Calu3 (cell line): ENCODE measurements at regions not wholly inside any gene's neighbourhood (a gene's known extent, or its start where the extent isn't known, plus 50 kb on each side); places are given as distances from the start of the nearest gene placed in this dataset.

ENCODE experiments used
- BruUV-seq: library from RNA; stranded (reverse); fragments of 400-500 nt; replicated peaks from 2 replicates; lab custom pipeline; 2021; lab: Mats Ljungman, UMichigan
- CTCF ChIA-PET: fragments of 300-600 bp; sonication (Branson Sonifier 250); formaldehyde crosslinking; loops from one replicate; lab custom pipeline; 2022; ENCODE audit warnings: antibody characterized with exemption; lab: Charles Lee
- DNase-seq: peaks from one replicate; pipeline ENCODE4 v3.0.0; 2022
- H3K27ac Mint-ChIP-seq: one replicate; pipeline ENCODE4 v1.8.0; 2022; ENCODE audit warnings: mixed read lengths; ENCODE audit not compliant: unreplicated experiment
- H3K27me3 Mint-ChIP-seq: one replicate; pipeline ENCODE4 v1.8.0; 2022; ENCODE audit warnings: mixed read lengths; ENCODE audit not compliant: unreplicated experiment
- H3K36me3 Mint-ChIP-seq: one replicate; pipeline ENCODE4 v1.8.0; 2022; ENCODE audit warnings: mild to moderate bottlenecking, moderate library complexity, mixed read lengths; ENCODE audit not compliant: insufficient read depth, unreplicated experiment
- H3K4me1 Mint-ChIP-seq: one replicate; pipeline ENCODE4 v1.8.0; 2022; ENCODE audit warnings: mild to moderate bottlenecking, low read depth, mixed read lengths; ENCODE audit not compliant: unreplicated experiment
- H3K4me3 Mint-ChIP-seq: one replicate; pipeline ENCODE4 v1.8.0; 2022; ENCODE audit warnings: mild to moderate bottlenecking, low read depth, moderate library complexity, mixed read lengths; ENCODE audit not compliant: unreplicated experiment
- H3K9me3 Mint-ChIP-seq: one replicate; pipeline ENCODE4 v1.8.0; 2022; ENCODE audit warnings: low read depth, mixed read lengths; ENCODE audit not compliant: unreplicated experiment
- CTCF ChIP-seq: fragments of 200-600 bp; IDR thresholded peaks from one replicate; pipeline ENCODE4 v1.8.0; 2022; ENCODE audit warnings: antibody characterized with exemption; ENCODE audit not compliant: unreplicated experiment
- intact Hi-C: fragments of 100-400 bp; cut with micrococcal nuclease; formaldehyde crosslinking; loops from one replicate; pipeline ENCODE4 v1.10.0; 2022; ENCODE audit not compliant: unreplicated experiment

DNA sequence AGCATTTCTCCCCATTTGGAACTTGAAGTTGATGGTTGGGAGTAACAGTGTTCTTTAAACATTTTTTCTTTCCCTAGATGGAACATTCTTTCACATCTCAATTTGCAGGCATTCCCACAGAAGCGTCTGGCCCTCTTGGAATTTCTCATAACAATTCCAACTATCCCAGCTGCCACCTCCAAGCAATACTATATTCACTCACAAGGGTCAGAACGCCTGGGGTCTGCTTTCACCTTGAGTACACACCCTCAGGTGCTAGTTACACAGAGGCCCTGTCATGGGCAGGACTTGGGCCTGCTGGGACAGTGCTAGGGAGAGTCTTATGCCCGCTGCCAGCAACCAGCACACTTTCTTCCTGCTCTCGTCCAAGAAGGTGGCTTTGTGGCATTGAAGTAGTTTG, 136.5 kb downstream of the JCAD start:
- Mint-ChIP-seq H3K4me3 (no peak overlapping the region), H3K27me3 (peaks cover 25% of the 10 kb centered on the region), H3K36me3 (no peaks in the 10 kb centered on the region), H3K9me3 (no peaks in the 10 kb centered on the region), H3K4me1 (peaks cover 18% of the 10 kb centered on the region), H3K27ac (no peak overlapping the region)
- CTCF ChIA-PET, result no interaction called here
- DNase-seq, result no peak
- no peak for TF ChIP-seq CTCF
- intact Hi-C loops, result loop anchor here (10.0 kb wide), 1 partner anchor 302 kb away; no protein-coding TSS in a partner anchor
- no TSS peak for BruUV-seq

- Mint-ChIP-seq H3K36me3 (no peaks in the 10 kb centered on the region), H3K27me3 (peaks cover 25% of the 10 kb centered on the region), H3K4me1 (peaks cover 14% of the 10 kb centered on the region), H3K4me3 (no peak overlapping the region), H3K27ac (no peak overlapping the region), H3K9me3 (no peaks in the 10 kb centered on the region)
- no peak for DNase-seq
- BruUV-seq, result no TSS peak
- intact Hi-C loops, result loop anchor here (10.0 kb wide), 1 partner anchor 303 kb away; no protein-coding TSS in a partner anchor
- CTCF ChIA-PET, result no interaction called here
- no peak for TF ChIP-seq CTCF
These were observed 137.2 kb downstream of the JCAD start for GRCh38 chr10:29922226-29922625.

DNA sequence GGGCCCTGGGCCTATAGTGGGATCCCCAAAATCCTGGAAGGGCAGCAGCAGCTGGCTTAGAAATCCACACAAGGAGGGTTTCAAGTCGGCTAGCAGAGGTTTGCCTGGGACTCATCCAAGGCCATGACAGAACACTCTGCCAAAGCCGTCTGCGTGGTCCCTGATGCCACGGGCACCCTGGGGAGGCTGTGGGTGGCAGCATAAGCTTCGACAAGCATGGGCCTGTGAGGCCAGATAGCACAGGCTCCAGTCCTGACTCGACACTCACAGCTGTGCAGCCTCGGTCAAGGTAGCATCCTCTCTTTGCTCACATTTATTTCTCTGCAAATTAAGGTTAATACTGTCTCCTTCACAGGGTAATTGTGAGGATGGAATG, 138.3 kb downstream of the JCAD start:
- CTCF ChIA-PET, result no interaction called here
- Mint-ChIP-seq H3K4me3 (no peak overlapping the region), H3K27ac (no peak overlapping the region), H3K27me3 (peaks cover 25% of the 10 kb centered on the region), H3K4me1 (peaks cover 8% of the 10 kb centered on the region), H3K36me3 (no peaks in the 10 kb centered on the region), H3K9me3 (no peaks in the 10 kb centered on the region)
- no TSS peak for BruUV-seq
- DNase-seq, result no peak
- TF ChIP-seq CTCF, result no peak
- intact Hi-C loops, result loop anchor here (10.0 kb wide), 1 partner anchor 304 kb away; no protein-coding TSS in a partner anchor

GRCh38 chr10:29920408-29921070, 138.8 kb downstream of the JCAD start:
- Mint-ChIP-seq H3K4me3 (no peak overlapping the region), H3K36me3 (no peaks in the 10 kb centered on the region), H3K4me1 (peaks cover 8% of the 10 kb centered on the region), H3K27ac (no peak overlapping the region), H3K27me3 (peaks cover 25% of the 10 kb centered on the region), H3K9me3 (no peaks in the 10 kb centered on the region)
- DNase-seq, result no peak
- no peak for TF ChIP-seq CTCF
- BruUV-seq, result no TSS peak
- intact Hi-C loops, result loop anchor here (10.0 kb wide), 1 partner anchor 304 kb away; no protein-coding TSS in a partner anchor
- CTCF ChIA-PET, result no interaction called here
